HL-60 (cell line): ENCODE measurements at regions not wholly inside any gene's neighbourhood (a gene's known extent, or its start where the extent isn't known, plus 50 kb on each side); places are given as distances from the start of the nearest gene placed in this dataset.

Experiments used
- DNase-seq, 2 experiments: peaks; one replicate each; pipeline ENCODE4 v3.0.0-alpha.2; 2010 to 2020; ENCODE audit warnings: low read depth in 1 of 2, low spot score in 1 of 2
- H3K27ac ChIP-seq: fragments of 250-450 bp; sonication (Bioruptor Pico); replicated peaks from 2 replicates; pipeline ENCODE4 v1.5.1; 2020; ENCODE audit warnings: mild to moderate bottlenecking, moderate library complexity
- H3K27me3 ChIP-seq: fragments of 250-450 bp; sonication (Bioruptor Pico); 2 replicates; pipeline ENCODE4 v1.5.1; 2021; ENCODE audit warnings: mild to moderate bottlenecking, moderate library complexity; ENCODE audit not compliant: insufficient read depth, poor library complexity, severe bottlenecking
- H3K4me3 ChIP-seq: replicated peaks from 2 replicates; pipeline ENCODE4 v1.5.1; 2011; ENCODE audit warnings: mild to moderate bottlenecking, control low read depth, low read length; ENCODE audit not compliant: insufficient read depth
- CTCF ChIP-seq: IDR thresholded peaks from one replicate; pipeline ENCODE4 v1.5.1; 2011; ENCODE audit warnings: low read length, control low read depth, inconsistent platforms; ENCODE audit not compliant: insufficient read depth
- GABPA ChIP-seq: IDR thresholded peaks from 2 replicates; pipeline ENCODE4 v1.6.1; 2012; ENCODE audit warnings: low read depth
- POLR2AphosphoS5 ChIP-seq: IDR thresholded peaks from 2 replicates; pipeline ENCODE4 v1.6.1; 2012; ENCODE audit warnings: low read depth
- SPI1 ChIP-seq: IDR thresholded peaks from 2 replicates; pipeline ENCODE4 v1.6.1; 2012; ENCODE audit warnings: low read depth, mild to moderate bottlenecking, borderline replicate concordance
- TF ChIP-seq, protein P1 (sequence below): IDR thresholded peaks from 2 replicates; pipeline ENCODE4 v1.6.1; 2012; ENCODE audit warnings: low read depth; ENCODE audit not compliant: insufficient replicate concordance

GRCh38 chr2:16070648-16070971 is 130.3 kb downstream of the MYCN start:
- no peak overlapping the region for H3K27ac ChIP-seq
- no peak for DNase-seq
- TF ChIP-seq CTCF, result no peak
- no peak for TF ChIP-seq GABPA
- TF ChIP-seq SPI1, result no peak
- TF ChIP-seq, protein P1, sequence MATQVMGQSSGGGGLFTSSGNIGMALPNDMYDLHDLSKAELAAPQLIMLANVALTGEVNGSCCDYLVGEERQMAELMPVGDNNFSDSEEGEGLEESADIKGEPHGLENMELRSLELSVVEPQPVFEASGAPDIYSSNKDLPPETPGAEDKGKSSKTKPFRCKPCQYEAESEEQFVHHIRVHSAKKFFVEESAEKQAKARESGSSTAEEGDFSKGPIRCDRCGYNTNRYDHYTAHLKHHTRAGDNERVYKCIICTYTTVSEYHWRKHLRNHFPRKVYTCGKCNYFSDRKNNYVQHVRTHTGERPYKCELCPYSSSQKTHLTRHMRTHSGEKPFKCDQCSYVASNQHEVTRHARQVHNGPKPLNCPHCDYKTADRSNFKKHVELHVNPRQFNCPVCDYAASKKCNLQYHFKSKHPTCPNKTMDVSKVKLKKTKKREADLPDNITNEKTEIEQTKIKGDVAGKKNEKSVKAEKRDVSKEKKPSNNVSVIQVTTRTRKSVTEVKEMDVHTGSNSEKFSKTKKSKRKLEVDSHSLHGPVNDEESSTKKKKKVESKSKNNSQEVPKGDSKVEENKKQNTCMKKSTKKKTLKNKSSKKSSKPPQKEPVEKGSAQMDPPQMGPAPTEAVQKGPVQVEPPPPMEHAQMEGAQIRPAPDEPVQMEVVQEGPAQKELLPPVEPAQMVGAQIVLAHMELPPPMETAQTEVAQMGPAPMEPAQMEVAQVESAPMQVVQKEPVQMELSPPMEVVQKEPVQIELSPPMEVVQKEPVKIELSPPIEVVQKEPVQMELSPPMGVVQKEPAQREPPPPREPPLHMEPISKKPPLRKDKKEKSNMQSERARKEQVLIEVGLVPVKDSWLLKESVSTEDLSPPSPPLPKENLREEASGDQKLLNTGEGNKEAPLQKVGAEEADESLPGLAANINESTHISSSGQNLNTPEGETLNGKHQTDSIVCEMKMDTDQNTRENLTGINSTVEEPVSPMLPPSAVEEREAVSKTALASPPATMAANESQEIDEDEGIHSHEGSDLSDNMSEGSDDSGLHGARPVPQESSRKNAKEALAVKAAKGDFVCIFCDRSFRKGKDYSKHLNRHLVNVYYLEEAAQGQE, result no peak
- TF ChIP-seq POLR2AphosphoS5, result no peak
- H3K27me3 ChIP-seq, result no peaks in the 10 kb centered on the region
- H3K4me3 ChIP-seq, result no peak overlapping the region

GRCh38 chr2:16069933-16070647 is 129.7 kb downstream of the MYCN start:
- Histone ChIP-seq H3K27ac (no peak overlapping the region), H3K4me3 (no peak overlapping the region), H3K27me3 (no peaks in the 10 kb centered on the region)
- TF ChIP-seq CTCF, result no peak
- DNase-seq, result no peak

DNA sequence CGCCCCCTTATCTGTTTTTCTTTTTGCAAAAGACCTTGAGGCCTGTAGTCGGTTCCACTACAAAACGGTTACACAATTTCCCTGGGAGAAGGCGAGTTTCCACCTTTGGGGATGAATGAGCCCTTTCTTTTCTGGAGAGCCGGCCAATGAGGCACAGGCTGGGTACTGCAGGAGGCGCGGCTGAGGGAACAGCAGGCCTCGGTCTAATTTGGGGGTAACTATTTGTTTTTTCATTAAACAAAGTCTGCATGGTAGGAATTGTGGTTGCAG is 129.2 kb downstream of the MYCN start:
- no peak for DNase-seq
- Histone ChIP-seq H3K27me3 (no peaks in the 10 kb centered on the region), H3K4me3 (no peak overlapping the region), H3K27ac (no peak overlapping the region)
- TF ChIP-seq GABPA (no peak), CTCF (no peak), SPI1 (no peak), POLR2AphosphoS5 (no peak)
- TF ChIP-seq, protein P1, result no peak

- TF ChIP-seq SPI1 (no peak), POLR2AphosphoS5 (no peak), GABPA (no peak), CTCF (no peak)
- TF ChIP-seq, protein P1, result no peak
- no peak overlapping the region for H3K4me3 ChIP-seq
- no peaks in the 10 kb centered on the region for H3K27me3 ChIP-seq
- no peak for DNase-seq
- no peak overlapping the region for H3K27ac ChIP-seq
Observed at GRCh38 chr2:16068552-16068940, 128.2 kb downstream of the MYCN start.
